ENCODE measurements at regions not wholly inside any gene's neighbourhood (a gene's known extent, or its start where the extent isn't known, plus 50 kb on each side); places are given as distances from the start of the nearest gene placed in this dataset.

DNA sequence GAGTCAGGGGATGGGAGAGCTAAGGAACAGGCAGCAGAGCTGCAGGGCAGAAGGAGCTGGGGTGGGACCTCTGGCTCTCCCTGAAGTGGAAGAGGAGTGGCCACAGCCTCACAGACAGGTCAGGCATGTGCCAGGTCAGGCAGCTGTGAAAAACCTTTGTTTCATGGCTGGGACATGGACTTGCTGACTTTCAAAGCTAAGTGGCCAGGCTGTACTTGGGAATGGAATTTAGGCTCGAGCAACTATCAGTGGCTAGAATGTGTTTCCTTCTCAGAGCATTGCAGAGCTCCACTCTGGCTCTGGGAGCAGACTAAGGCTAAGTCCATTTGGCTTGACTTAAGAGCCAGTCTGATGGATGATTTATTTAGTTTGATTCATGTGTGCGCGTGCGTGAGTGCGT is 385.1 kb downstream of the LMX1A start:
- Histone ChIP-seq H3K79me2 (ENCODE audit: control insufficient read depth, low read length) (no peaks in the 10 kb centered on the region), H3K4me3 (ENCODE audit: low read length) (no peak overlapping the region), H3K27me3 (ENCODE audit: control insufficient read depth, low read length) (no peaks in the 10 kb centered on the region), H3K9me2 (replicated peaks; ENCODE audit: control insufficient read depth, low read length) (no peaks in the 10 kb centered on the region), H3K4me2 (ENCODE audit: low read length) (no peak overlapping the region), H3K36me3 (ENCODE audit: control insufficient read depth, low read length) (no peaks in the 10 kb centered on the region), H3K9me3 (ENCODE audit: control insufficient read depth, insufficient read depth, low read length) (no peaks in the 10 kb centered on the region), H3F3A (ENCODE audit: control insufficient read depth, insufficient read depth) (no peaks in the 10 kb centered on the region), H4K20me1 (ENCODE audit: control insufficient read depth, insufficient read depth, low read depth, low read length) (no peaks in the 10 kb centered on the region), H3K4me1 (ENCODE audit: control insufficient read depth, low read length) (no peaks in the 10 kb centered on the region), H3K27ac (ENCODE audit: low read depth, low read length) (no peak overlapping the region)
- TF ChIP-seq, protein P1, sequence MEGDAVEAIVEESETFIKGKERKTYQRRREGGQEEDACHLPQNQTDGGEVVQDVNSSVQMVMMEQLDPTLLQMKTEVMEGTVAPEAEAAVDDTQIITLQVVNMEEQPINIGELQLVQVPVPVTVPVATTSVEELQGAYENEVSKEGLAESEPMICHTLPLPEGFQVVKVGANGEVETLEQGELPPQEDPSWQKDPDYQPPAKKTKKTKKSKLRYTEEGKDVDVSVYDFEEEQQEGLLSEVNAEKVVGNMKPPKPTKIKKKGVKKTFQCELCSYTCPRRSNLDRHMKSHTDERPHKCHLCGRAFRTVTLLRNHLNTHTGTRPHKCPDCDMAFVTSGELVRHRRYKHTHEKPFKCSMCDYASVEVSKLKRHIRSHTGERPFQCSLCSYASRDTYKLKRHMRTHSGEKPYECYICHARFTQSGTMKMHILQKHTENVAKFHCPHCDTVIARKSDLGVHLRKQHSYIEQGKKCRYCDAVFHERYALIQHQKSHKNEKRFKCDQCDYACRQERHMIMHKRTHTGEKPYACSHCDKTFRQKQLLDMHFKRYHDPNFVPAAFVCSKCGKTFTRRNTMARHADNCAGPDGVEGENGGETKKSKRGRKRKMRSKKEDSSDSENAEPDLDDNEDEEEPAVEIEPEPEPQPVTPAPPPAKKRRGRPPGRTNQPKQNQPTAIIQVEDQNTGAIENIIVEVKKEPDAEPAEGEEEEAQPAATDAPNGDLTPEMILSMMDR (IDR thresholded peaks at IDR 0.05; ENCODE audit: low read depth, low read length, poor library complexity, severe bottlenecking), result no peak
- TF ChIP-seq EZH2phosphoT487 (IDR thresholded peaks at IDR 0.05; ENCODE audit: borderline replicate concordance, low read length), result no peak

DNA sequence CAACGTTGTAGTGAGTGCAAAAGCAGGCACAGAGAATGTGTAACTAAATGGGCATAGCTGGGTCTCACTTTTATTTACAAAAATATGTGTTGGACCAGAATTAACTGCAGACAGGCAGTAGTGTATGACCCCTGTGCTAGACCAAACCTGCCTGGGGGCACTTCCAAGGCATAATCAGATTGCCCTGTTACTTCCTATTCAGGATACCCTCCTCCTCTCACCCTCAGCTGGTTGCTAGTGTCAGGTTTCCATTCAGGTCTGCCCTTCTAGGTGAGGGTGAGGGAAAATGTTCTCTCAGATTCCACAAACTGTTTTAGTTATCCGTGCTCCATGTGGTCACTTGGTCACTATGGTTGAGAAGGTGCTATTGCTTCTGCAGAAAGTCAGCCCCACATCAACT is 387.3 kb downstream of the LMX1A start:
- Histone ChIP-seq H3F3A (ENCODE audit: control insufficient read depth, insufficient read depth) (no peaks in the 10 kb centered on the region), H3K36me3 (ENCODE audit: control insufficient read depth, low read length) (no peaks in the 10 kb centered on the region), H3K79me2 (ENCODE audit: control insufficient read depth, low read length) (no peaks in the 10 kb centered on the region), H3K9me2 (replicated peaks; ENCODE audit: control insufficient read depth, low read length) (no peaks in the 10 kb centered on the region; the same call in 1 of the 2 replicates), H3K4me1 (ENCODE audit: control insufficient read depth, low read length) (no peaks in the 10 kb centered on the region), H3K4me3 (ENCODE audit: low read length) (no peak overlapping the region), H3K27ac (ENCODE audit: low read depth, low read length) (no peak overlapping the region), H3K9me3 (ENCODE audit: control insufficient read depth, insufficient read depth, low read length) (no peaks in the 10 kb centered on the region), H3K27me3 (ENCODE audit: control insufficient read depth, low read length) (no peaks in the 10 kb centered on the region), H3K4me2 (ENCODE audit: low read length) (no peak overlapping the region), H4K20me1 (ENCODE audit: control insufficient read depth, insufficient read depth, low read depth, low read length) (no peaks in the 10 kb centered on the region)
- TF ChIP-seq EZH2phosphoT487 (IDR thresholded peaks at IDR 0.05; ENCODE audit: borderline replicate concordance, low read length), result no peak
- TF ChIP-seq, protein P1 (IDR thresholded peaks at IDR 0.05; ENCODE audit: low read depth, low read length, poor library complexity, severe bottlenecking), result no peak

GRCh38 chr1:164967300-164967699 is 389.2 kb downstream of the LMX1A start:
- TF ChIP-seq, protein P1 (IDR thresholded peaks at IDR 0.05; ENCODE audit: low read depth, low read length, poor library complexity, severe bottlenecking), result no peak
- TF ChIP-seq EZH2phosphoT487 (IDR thresholded peaks at IDR 0.05; ENCODE audit: borderline replicate concordance, low read length), result no peak
- Histone ChIP-seq H3K9me3 (ENCODE audit: control insufficient read depth, insufficient read depth, low read length) (no peaks in the 10 kb centered on the region), H3K9me2 (replicated peaks; ENCODE audit: control insufficient read depth, low read length) (no peaks in the 10 kb centered on the region; the same call in 1 of the 2 replicates), H3K4me1 (ENCODE audit: control insufficient read depth, low read length) (no peaks in the 10 kb centered on the region), H3K79me2 (ENCODE audit: control insufficient read depth, low read length) (no peaks in the 10 kb centered on the region), H3K36me3 (ENCODE audit: control insufficient read depth, low read length) (no peaks in the 10 kb centered on the region), H3K27me3 (ENCODE audit: control insufficient read depth, low read length) (no peaks in the 10 kb centered on the region), H4K20me1 (ENCODE audit: control insufficient read depth, insufficient read depth, low read depth, low read length) (no peaks in the 10 kb centered on the region), H3K27ac (ENCODE audit: low read depth, low read length) (no peak overlapping the region), H3F3A (ENCODE audit: control insufficient read depth, insufficient read depth) (no peaks in the 10 kb centered on the region), H3K4me3 (ENCODE audit: low read length) (no peak overlapping the region), H3K4me2 (ENCODE audit: low read length) (no peak overlapping the region)
